Heart left ventricle (tissue), 16 donors: ENCODE measurements at regions not wholly inside any gene's neighbourhood (a gene's known extent, or its start where the extent isn't known, plus 50 kb on each side); places are given as distances from the start of the nearest gene placed in this dataset.

ENCODE experiments used
- ATAC-seq, 4 donors: fragments of 200-7000 bp; cut with Tn5 transposase; one replicate each; pipeline ENCODE4 v1.9.1; 2020 to 2022; ENCODE audit warnings: moderate library complexity in 4 of 4, mild to moderate bottlenecking in 3 of 4, moderate number of reproducible peaks in 1 of 4
- DNase-seq, 5 donors: peaks; one replicate each; pipeline ENCODE4 v3.0.0-alpha.2; 2020
- H3K27ac ChIP-seq, 12 donors: fragments of 200-600 bp; sonication (generic) in 4 of 12; one replicate each; pipeline versions ENCODE4 v1.5.0 to v1.8.0; 2016 to 2022; ENCODE audit warnings: mild to moderate bottlenecking in 2 of 12
- H3K27me3 ChIP-seq, 9 donors: fragments of 200-600 bp; sonication (generic) in 2 of 9; one replicate each; pipeline versions ENCODE4 v1.5.1 to v1.8.0; 2016 to 2022; ENCODE audit warnings: mild to moderate bottlenecking in 3 of 9
- H3K36me3 ChIP-seq, 9 donors: fragments of 200-600 bp; sonication (generic) in 2 of 9; one replicate each; pipeline versions ENCODE4 v1.5.0 to v1.8.0; 2018 to 2022; ENCODE audit warnings: mild to moderate bottlenecking in 2 of 9
- H3K4me1 ChIP-seq, 12 donors: fragments of 200-600 bp; sonication (generic) in 4 of 12; one replicate each; pipeline versions ENCODE4 v1.5.0 to v1.8.0; 2016 to 2022; ENCODE audit warnings: mild to moderate bottlenecking in 3 of 12
- H3K4me3 ChIP-seq, 12 donors: fragments of 200-600 bp; sonication (generic) in 4 of 12; one replicate each; pipeline versions ENCODE4 v1.5.0 to v1.8.0; 2017 to 2022; ENCODE audit warnings: mild to moderate bottlenecking in 9 of 12, moderate library complexity in 4 of 12
- H3K9me3 ChIP-seq, 12 donors: fragments of 200-600 bp; sonication (generic) in 4 of 12; one replicate each; pipeline versions ENCODE4 v1.5.0 to v1.8.0; 2016 to 2022; ENCODE audit warnings: mild to moderate bottlenecking in 1 of 12
- POLR2A ChIP-seq, 2 donors: fragments of 450-650 bp; IDR thresholded peaks; one replicate each; pipeline ENCODE4 v1.6.1; 2017; ENCODE audit warnings: antibody characterized with exemption in 2 of 2, mild to moderate bottlenecking in 2 of 2, moderate library complexity in 2 of 2
- WGBS, 4 donors: extraction: QIAGEN DNeasy Blood & Tissue Kit in 2 of 4; methylation state at CpG; one replicate each; pipeline versions ENCODE4 v1.1.5 to v1.1.7; 2013 to 2018; 5-methylcytosine and 5-hydroxymethylcytosine counted together
- intact Hi-C, 10 donors: fragments of 100-400 bp; cut with DNase I; formaldehyde crosslinking; loops; one replicate each; pipeline versions ENCODE4 v1.11.1 to v1.14.2; 2022
- TF ChIP-seq, protein P1 (sequence below), 12 donors: fragments of 200-600 bp; sonication (generic) in 4 of 12; IDR thresholded peaks; one replicate each; pipeline versions ENCODE4 v1.5.0 to v1.8.0; 2018 to 2022; ENCODE audit warnings: antibody characterized with exemption in 12 of 12, mild to moderate bottlenecking in 5 of 12
- donor health status: ischemic (EF 13 %, LVEDD 7.1; RV severe dilation, severe dysfunction).
- donor health status: healthy with polysubstance abuse.
- donor health status: DM: no; HTN: yes; CAD: no.
- donor health status: DM: no; HTN: no; CAD: no.
- donor health status: ischemic (EF 25% LVEDD 6.9; RV normal size, moderate dysfunction).
- donor health status: ischemic (EF 25% LVEDD 5.7; RV mildly dilated, moderate dysfunction).
- donor health status: healthy.
- donor health status: DM: yes; HTN: yes; CAD: no.
- donor health status: ischemic (EF 35%, LVEDD 5.7; RV mildly dilated, moderate dysfunction).
- donor health status: nonischemic (EF 11% LVEDD 7.7; RV severe dilation, severe dysfunction).
- donor health status: DM: yes; HTN: yes; CAD: no.
- donor health status: PGD.
- donor health status: ischemic (EF 29% LVEDD 5.4; RV normal size, mild dysfunction).
- donor health status: nonischemic (EF 23%, LVEDD 6.1; RV moderate dilation, normal function).

DNA sequence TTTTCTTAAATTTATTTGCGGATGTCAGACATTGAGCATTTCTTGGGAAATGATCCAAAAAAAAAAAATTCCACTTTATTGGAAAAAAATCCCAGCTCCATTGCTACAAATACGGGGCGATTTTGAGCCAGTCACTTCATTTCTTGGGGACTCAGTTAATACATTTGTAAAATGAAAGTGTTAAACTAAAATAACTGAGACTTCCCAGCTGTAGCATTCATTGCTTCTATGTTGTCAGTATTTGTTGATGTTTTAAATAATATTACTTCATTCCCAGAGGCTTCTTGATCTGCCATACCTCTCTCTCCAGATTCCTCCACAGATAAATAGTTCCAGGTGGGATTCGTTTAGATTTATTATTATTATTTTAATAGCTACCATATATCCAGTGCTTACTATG, 77.1 kb upstream of the HS3ST3A1 start:
- intact Hi-C loops: no loop called here
- Histone ChIP-seq H3K27ac (no peak overlapping the region), H3K27me3 (no peaks in the 10 kb centered on the region), H3K4me3 (no peak overlapping the region), H3K36me3 (no peaks in the 10 kb centered on the region), H3K9me3 (peaks cover 0 to 4% (median 0%) of the 10 kb centered on the region in 12 donors), H3K4me1 (no peaks in the 10 kb centered on the region)
- DNase-seq (no peak), ATAC-seq (no peak)
- WGBS, 4 donors: 61 to 81% (median 72%) methylated on average over 4 of the region's 4 CpGs
- no peak for TF ChIP-seq POLR2A (IDR thresholded peaks at IDR 0.05)
- TF ChIP-seq, protein P1, sequence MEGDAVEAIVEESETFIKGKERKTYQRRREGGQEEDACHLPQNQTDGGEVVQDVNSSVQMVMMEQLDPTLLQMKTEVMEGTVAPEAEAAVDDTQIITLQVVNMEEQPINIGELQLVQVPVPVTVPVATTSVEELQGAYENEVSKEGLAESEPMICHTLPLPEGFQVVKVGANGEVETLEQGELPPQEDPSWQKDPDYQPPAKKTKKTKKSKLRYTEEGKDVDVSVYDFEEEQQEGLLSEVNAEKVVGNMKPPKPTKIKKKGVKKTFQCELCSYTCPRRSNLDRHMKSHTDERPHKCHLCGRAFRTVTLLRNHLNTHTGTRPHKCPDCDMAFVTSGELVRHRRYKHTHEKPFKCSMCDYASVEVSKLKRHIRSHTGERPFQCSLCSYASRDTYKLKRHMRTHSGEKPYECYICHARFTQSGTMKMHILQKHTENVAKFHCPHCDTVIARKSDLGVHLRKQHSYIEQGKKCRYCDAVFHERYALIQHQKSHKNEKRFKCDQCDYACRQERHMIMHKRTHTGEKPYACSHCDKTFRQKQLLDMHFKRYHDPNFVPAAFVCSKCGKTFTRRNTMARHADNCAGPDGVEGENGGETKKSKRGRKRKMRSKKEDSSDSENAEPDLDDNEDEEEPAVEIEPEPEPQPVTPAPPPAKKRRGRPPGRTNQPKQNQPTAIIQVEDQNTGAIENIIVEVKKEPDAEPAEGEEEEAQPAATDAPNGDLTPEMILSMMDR (IDR thresholded peaks at IDR 0.05): no peak

DNA sequence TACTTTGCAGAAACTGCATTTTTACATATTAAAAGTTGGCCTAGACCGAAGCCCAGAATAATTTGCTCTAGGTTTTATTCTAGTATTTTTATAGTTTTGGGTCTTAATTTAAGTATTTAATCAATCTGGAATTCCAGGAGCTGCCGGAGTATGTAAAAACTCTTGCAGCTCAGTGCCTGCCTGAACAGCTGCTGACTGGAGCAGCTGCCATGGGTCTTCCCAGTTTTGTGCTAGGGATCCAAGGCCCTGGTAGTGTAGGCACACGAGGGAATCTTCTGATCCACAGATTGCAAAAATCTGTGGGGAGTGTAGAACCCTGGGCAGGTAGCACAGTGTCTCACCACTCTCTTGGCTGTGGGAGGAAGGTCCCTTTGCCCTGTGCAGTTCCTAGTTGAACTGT, 87.0 kb upstream of the HS3ST3A1 start:
- Histone ChIP-seq H3K36me3 (no peaks in the 10 kb centered on the region), H3K9me3 (peaks cover 0 to 16% (median 2%) of the 10 kb centered on the region in 12 donors), H3K27ac (no peak overlapping the region), H3K4me3 (no peak overlapping the region), H3K27me3 (no peaks in the 10 kb centered on the region), H3K4me1 (no peaks in the 10 kb centered on the region)
- 77 to 88% (median 82%) methylated on average over 3 of the region's 3 CpGs for WGBS, 4 donors
- intact Hi-C loops: no loop called here
- ATAC-seq (no peak), DNase-seq (no peak)
- TF ChIP-seq, protein P1 (IDR thresholded peaks at IDR 0.05): no peak
- no peak for TF ChIP-seq POLR2A (IDR thresholded peaks at IDR 0.05)

DNA sequence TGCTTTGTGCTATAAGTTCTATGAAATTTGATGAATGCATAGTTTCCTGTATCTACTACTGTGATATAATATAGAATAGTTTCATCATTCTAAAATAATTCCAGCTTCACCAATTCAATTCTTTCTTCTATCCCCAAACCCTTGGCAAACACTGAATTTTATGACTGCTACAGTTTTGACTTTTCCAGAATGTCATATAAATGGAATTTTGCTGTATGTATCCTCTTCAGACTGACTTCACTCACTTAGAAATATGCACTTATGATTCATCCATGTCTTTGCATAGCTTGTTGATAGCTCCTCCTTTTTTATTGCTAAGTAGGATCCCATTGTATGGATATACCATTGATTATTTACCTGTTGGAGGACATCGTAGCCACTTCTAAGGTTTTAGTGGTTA, 89.1 kb upstream of the HS3ST3A1 start:
- no peak overlapping the region for H3K4me3 ChIP-seq
- no peaks in the 10 kb centered on the region for H3K27me3 ChIP-seq
- H3K36me3 ChIP-seq: no peaks in the 10 kb centered on the region
- 92 to 100% (median 92%) methylated on average over 1 of the region's 1 CpG for WGBS, 4 donors
- TF ChIP-seq, protein P1 (IDR thresholded peaks at IDR 0.05): no peak
- no peak for TF ChIP-seq POLR2A (IDR thresholded peaks at IDR 0.05)
- no peaks in the 10 kb centered on the region for H3K4me1 ChIP-seq
- no peak for DNase-seq
- no peak overlapping the region for H3K27ac ChIP-seq
- no peak for ATAC-seq
- peaks cover 0 to 15% (median 0%) of the 10 kb centered on the region in 12 donors for H3K9me3 ChIP-seq
- intact Hi-C loops: no loop called here

DNA sequence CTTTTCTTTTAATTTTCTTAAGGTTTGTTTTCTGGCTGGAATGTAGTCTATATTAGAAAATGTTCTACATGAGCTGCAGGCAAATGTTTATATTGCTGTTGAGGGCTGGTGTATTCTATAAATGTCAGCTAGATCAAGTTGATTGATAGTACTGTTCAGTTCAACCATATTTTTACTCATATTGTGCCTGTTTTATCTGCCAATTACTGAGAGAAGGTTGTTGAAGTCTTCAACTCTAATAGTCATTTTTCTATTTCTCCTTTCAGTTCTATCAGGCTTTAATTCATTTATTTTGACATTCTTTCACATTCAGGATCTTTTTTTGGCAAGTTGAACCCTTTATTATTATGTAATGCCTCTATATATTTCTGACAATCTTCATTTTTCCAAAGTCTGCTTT, 93.2 kb upstream of the HS3ST3A1 start:
- peaks cover 0 to 37% (median 0%) of the 10 kb centered on the region in 12 donors for H3K9me3 ChIP-seq
- no peak for TF ChIP-seq POLR2A (IDR thresholded peaks at IDR 0.05)
- TF ChIP-seq, protein P1 (IDR thresholded peaks at IDR 0.05): no peak
- H3K36me3 ChIP-seq: no peaks in the 10 kb centered on the region
- H3K4me1 ChIP-seq: no peaks in the 10 kb centered on the region
- no peak for ATAC-seq
- DNase-seq: no peak
- no peak overlapping the region for H3K4me3 ChIP-seq
- H3K27me3 ChIP-seq: no peaks in the 10 kb centered on the region
- no peak overlapping the region for H3K27ac ChIP-seq
- intact Hi-C loops: no loop called here
